Astrocyte (in vitro differentiated cells and primary cell): ENCODE measurements at regions not wholly inside any gene's neighbourhood (a gene's known extent, or its start where the extent isn't known, plus 50 kb on each side); places are given as distances from the start of the nearest gene placed in this dataset.
A peak's percentile ranks its signal among the peaks of the same experiment; 100 is the strongest.

Source experiments
- DNase-seq: peaks from one replicate; pipeline ENCODE4 v3.0.0-alpha.2; 2010; ENCODE audit warnings: low read depth
- FAIRE-seq: peaks from 2 replicates; lab custom pipeline; 2011; peaks lifted over from hg19 to GRCh38; lab: Jason Lieb, UNC
- H2AFZ ChIP-seq: 2 replicates; pipeline ENCODE4 v1.6.0; 2012; ENCODE audit warnings: low read depth, low read length, inconsistent platforms
- H3K27ac ChIP-seq: 2 replicates; pipeline ENCODE4 v1.5.1; 2011; ENCODE audit warnings: low read depth, low read length, inconsistent platforms
- H3K27me3 ChIP-seq: 2 replicates; pipeline ENCODE4 v1.6.0; 2011; ENCODE audit warnings: low read length, inconsistent platforms; ENCODE audit not compliant: insufficient read depth
- H3K36me3 ChIP-seq: 2 replicates; pipeline ENCODE4 v1.5.1; 2011; ENCODE audit warnings: low read length, inconsistent platforms; ENCODE audit not compliant: insufficient read depth
- H3K4me1 ChIP-seq: 2 replicates; pipeline ENCODE4 v1.5.1; 2011; ENCODE audit warnings: low read length, inconsistent platforms; ENCODE audit not compliant: insufficient read depth
- H3K4me2 ChIP-seq: 2 replicates; pipeline ENCODE4 v1.6.0; 2012; ENCODE audit warnings: low read length, inconsistent platforms
- H3K4me3 ChIP-seq: 2 replicates; pipeline ENCODE4 v1.5.1; 2011; ENCODE audit warnings: low read depth, mild to moderate bottlenecking, low read length, inconsistent platforms; ENCODE audit not compliant: insufficient read depth
- H3K79me2 ChIP-seq: 2 replicates; pipeline ENCODE4 v1.6.0; 2012; ENCODE audit warnings: mild to moderate bottlenecking, low read length, inconsistent platforms; ENCODE audit not compliant: insufficient read depth
- H3K9ac ChIP-seq: 2 replicates; pipeline ENCODE4 v1.6.0; 2012; ENCODE audit warnings: mild to moderate bottlenecking, low read length, inconsistent platforms
- H3K9me3 ChIP-seq: 2 replicates; pipeline ENCODE4 v1.5.1; 2012; ENCODE audit warnings: low read depth, mild to moderate bottlenecking, low read length, inconsistent platforms; ENCODE audit not compliant: insufficient read depth
- H4K20me1 ChIP-seq: 2 replicates; pipeline ENCODE4 v1.6.0; 2012; ENCODE audit warnings: low read length, inconsistent platforms; ENCODE audit not compliant: insufficient read depth
- H3K27ac Mint-ChIP-seq: one replicate; pipeline ENCODE4 v1.8.0; 2021; ENCODE audit warnings: mild to moderate bottlenecking, mixed read lengths; ENCODE audit not compliant: unreplicated experiment
- H3K27me3 Mint-ChIP-seq: one replicate; pipeline ENCODE4 v1.8.0; 2021; ENCODE audit warnings: low read depth, mixed read lengths; ENCODE audit not compliant: unreplicated experiment
- H3K36me3 Mint-ChIP-seq: one replicate; pipeline ENCODE4 v1.8.0; 2021; ENCODE audit warnings: low read depth, mixed read lengths; ENCODE audit not compliant: unreplicated experiment
- H3K4me1 Mint-ChIP-seq: one replicate; pipeline ENCODE4 v1.8.0; 2021; ENCODE audit warnings: low read depth, mixed read lengths; ENCODE audit not compliant: unreplicated experiment
- H3K4me3 Mint-ChIP-seq: one replicate; pipeline ENCODE4 v1.8.0; 2021; ENCODE audit warnings: mild to moderate bottlenecking, moderate library complexity, mixed read lengths; ENCODE audit not compliant: unreplicated experiment
- H3K9me3 Mint-ChIP-seq: one replicate; pipeline ENCODE4 v1.8.0; 2021; ENCODE audit warnings: mild to moderate bottlenecking, mixed read lengths; ENCODE audit not compliant: unreplicated experiment
- CTCF ChIP-seq: IDR thresholded peaks from 2 replicates; pipeline ENCODE4 v1.5.1; 2011; ENCODE audit warnings: low read depth, mild to moderate bottlenecking, inconsistent platforms, low read length, moderate library complexity; ENCODE audit not compliant: insufficient read depth
- EZH2 ChIP-seq: IDR thresholded peaks from 2 replicates; pipeline ENCODE4 v1.6.1; 2012; ENCODE audit warnings: mild to moderate bottlenecking, low read length, inconsistent platforms; ENCODE audit not compliant: insufficient read depth

GRCh38 chrX:40205471-40205870, 107.7 kb upstream of the BCOR start:
- Mint-ChIP-seq H3K9me3 (no peaks in the 10 kb centered on the region), H3K27ac (no peak overlapping the region), H3K36me3 (no peaks in the 10 kb centered on the region), H3K4me1 (no peaks in the 10 kb centered on the region), H3K4me3 (no peak overlapping the region), H3K27me3 (peaks cover 6% of the 10 kb centered on the region)
- Histone ChIP-seq H3K4me2 (peak overlapping the region; percentile 36), H3K36me3 (no peaks in the 10 kb centered on the region), H3K79me2 (no peaks in the 10 kb centered on the region), H3K27me3 (no peaks in the 10 kb centered on the region), H3K9me3 (no peaks in the 10 kb centered on the region), H3K4me3 (no peak overlapping the region), H3K9ac (no peak overlapping the region), H3K27ac (no peak overlapping the region), H3K4me1 (peaks cover 9% of the 10 kb centered on the region), H4K20me1 (no peaks in the 10 kb centered on the region), H2AFZ (no peak overlapping the region)
- TF ChIP-seq EZH2 (no peak), CTCF (no peak)
- no peak for FAIRE-seq
- DNase-seq, result no peak

GRCh38 chrX:40202456-40202855, 104.7 kb upstream of the BCOR start:
- H3K36me3 Mint-ChIP-seq, result no peaks in the 10 kb centered on the region

More at GRCh38 chrX:40202456-40202855, 104.7 kb upstream of the BCOR start:
- no peaks in the 10 kb centered on the region for H3K9me3 Mint-ChIP-seq
- H3K27me3 Mint-ChIP-seq, result peaks cover 6% of the 10 kb centered on the region
- Histone ChIP-seq H3K4me1 (peaks cover 1% of the 10 kb centered on the region), H3K27ac (no peak overlapping the region), H3K36me3 (no peaks in the 10 kb centered on the region), H3K9me3 (no peaks in the 10 kb centered on the region), H3K27me3 (no peaks in the 10 kb centered on the region), H4K20me1 (no peaks in the 10 kb centered on the region), H3K79me2 (no peaks in the 10 kb centered on the region), H3K4me3 (no peak overlapping the region), H3K4me2 (no peak overlapping the region), H3K9ac (no peak overlapping the region), H2AFZ (no peak overlapping the region)
- H3K4me3 Mint-ChIP-seq, result no peak overlapping the region
- H3K27ac Mint-ChIP-seq, result no peak overlapping the region
- no peaks in the 10 kb centered on the region for H3K4me1 Mint-ChIP-seq
- no peak for DNase-seq
- no peak for TF ChIP-seq EZH2
- TF ChIP-seq CTCF, result no peak
- no peak for FAIRE-seq
